Dedifferentiated amniotic fluid mesenchymal stem cell (primary cell): ENCODE measurements at regions not wholly inside any gene's neighbourhood (a gene's known extent, or its start where the extent isn't known, plus 50 kb on each side); places are given as distances from the start of the nearest gene placed in this dataset.

Experiments
- DNase-seq: peaks from one replicate; pipeline ENCODE4 v3.0.0-alpha.2; 2016; ENCODE audit errors: extremely low spot score

DNA sequence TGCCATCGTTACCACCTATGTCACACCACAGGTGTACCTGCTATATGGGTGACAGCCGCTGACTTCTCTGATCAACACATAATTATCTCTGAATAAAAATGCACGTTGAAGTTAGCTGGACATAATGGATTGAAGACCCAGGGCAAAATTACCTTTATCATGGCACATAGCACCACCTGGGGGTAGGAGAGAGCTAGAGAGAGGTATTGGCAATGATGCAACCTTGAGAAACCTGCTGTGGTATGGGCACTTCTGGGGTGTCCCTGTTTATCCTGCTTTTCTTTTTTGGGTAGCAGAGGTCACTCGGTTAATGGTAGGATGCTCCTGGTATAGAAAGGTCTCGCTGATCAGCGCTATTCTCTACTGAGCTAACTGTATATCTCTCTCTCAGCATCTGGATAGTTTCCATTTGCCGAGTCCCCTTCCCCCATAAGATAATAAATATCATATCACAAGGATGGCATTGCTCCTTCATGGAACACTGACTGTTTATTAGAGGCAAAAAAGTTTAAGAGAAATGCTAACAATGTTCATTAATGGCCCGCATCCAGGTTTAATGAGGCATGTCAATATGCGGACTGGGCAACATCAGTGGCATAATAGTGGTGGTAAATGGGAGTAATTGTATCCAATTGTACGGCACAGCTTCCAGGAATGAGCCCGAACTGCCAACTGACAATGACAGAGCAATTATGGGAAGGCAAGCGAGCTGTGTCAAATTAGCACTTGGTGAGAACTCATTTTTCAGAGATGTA is 323.1 kb downstream of the TFEC start:
- DNase-seq: no peak

DNA sequence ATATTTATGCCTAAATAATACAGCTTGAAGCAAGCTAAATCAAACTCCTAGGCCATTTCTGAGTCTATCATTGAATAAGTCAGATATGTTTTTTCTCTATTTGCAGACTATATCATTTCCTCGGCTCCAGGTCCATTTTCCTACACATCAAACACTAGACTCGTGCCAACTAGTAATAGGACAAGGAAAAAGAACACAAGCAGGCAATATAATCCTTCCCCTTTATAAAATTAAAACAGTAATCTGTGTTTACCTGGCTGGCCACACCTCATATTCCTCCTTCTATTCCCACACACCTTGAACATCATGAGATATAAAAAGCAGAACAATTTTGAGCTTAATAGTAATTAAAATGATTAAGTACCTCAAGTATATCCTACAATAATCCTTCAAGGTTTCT is 325.7 kb downstream of the TFEC start:
- DNase-seq: no peak

GRCh38 chr7:115701141-115701540 is 329.4 kb downstream of the TFEC start:
- no peak for DNase-seq

- DNase-seq: no peak
Measured at GRCh38 chr7:115694424-115694823, 336.1 kb downstream of the TFEC start.

DNA sequence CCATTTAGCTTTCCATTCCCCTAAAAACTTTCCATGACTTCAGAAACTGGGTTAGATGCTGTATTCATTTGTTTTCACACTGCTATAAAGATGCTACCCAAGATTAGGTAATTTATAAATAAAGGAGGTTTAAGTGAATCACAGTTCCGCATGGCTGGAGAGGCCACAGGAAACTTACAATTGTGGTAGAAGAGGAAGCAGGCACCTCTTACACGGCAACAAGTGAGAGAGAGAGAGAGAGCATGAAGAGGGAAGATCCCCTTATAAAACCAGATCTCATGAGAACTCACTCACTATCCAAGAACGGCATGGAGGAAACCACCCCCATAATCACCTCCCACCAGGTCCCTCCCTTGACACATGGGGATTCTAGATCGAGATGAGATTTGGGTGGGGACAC is 336.8 kb downstream of the TFEC start:
- no peak for DNase-seq

GRCh38 chr7:115689941-115690340 is 340.6 kb downstream of the TFEC start:
- peak; percentile 36 for DNase-seq

- no peak for DNase-seq
Measured at GRCh38 chr7:115683093-115683492, 347.5 kb downstream of the TFEC start.

DNA sequence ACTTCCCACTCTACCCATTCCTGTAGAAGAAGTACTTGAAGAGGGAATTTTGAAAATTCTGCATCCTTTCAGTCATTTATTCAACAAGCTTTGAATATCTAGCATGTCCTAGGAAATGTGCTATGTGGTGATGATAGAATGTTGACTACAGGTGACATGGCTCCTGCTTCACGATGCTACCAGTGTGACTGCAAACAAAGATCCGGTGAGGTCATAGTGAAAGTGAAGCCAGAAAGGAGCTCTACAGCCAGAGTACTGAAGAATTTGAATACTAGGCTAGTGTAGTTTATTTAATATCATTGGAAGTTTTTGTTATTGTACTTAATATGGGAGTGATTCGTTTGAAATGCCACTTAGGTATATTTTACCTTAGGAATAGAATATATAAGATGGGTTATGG is 348.1 kb downstream of the TFEC start:
- DNase-seq: no peak

DNA sequence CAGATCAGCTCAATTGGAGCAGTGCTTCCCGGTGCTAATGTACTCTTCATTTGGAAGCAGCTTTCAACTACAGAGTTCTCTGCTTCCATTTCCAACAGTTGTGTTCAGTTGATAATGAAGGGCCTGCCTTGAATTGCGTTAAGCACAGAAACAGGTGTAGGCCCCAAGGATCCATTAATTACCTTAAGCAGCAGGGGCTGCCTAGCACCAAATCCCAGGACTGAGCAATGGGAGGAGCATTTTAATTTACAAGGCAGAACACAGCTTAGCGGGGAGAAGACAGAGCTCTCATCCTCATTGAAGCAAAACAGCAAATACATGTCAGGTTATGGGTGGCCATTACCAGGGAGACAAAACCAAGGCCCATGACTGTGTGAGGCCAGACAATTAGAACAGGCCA is 349.6 kb downstream of the TFEC start:
- DNase-seq: no peak

- no peak for DNase-seq
Measured at GRCh38 chr7:115679976-115680375, 350.6 kb downstream of the TFEC start.

GRCh38 chr7:115679423-115679822 is 351.1 kb downstream of the TFEC start:
- no peak for DNase-seq

- DNase-seq: peak; percentile 85
Measured at GRCh38 chr7:115678086-115678982, 352.2 kb downstream of the TFEC start.

DNA sequence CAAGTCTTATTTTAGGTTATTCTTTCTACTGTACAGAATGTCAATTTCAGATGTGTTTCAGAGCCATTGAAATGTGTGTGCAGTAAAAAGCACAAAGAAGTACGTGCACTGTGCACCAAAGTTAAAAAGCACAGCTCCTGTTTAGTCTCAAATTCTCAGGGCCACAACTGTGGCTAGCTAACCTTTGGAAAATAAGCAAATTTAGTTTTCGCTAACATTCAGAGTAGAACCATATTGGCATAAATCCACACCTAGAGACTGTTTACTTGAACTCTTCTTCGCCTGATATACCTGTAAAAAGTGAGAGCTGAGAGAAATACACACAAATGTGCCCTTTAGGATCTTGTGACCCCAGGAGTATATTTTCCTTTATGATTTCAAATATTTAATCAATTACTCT is 353.9 kb downstream of the TFEC start:
- DNase-seq: no peak

DNA sequence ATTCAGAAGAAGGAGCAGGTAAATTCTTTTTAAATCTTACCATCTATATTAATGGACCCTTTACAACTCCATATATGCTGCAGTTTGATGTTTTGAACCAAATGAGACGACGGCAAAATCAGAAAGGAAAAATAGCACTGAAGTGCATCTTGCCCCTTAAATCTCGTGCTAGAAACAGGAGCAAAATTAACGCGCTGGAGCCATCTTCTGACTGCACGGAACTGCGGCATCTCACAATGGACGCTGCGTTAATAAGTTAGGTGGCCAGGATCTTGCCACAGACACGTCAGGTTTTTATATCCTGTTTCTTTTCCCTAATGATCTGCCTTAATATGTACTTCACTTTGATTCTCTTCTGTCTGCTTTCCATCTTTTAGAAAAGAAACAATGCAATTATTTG is 354.5 kb downstream of the TFEC start:
- no peak for DNase-seq

- DNase-seq: no peak
Measured at GRCh38 chr7:115674467-115675024, 356.0 kb downstream of the TFEC start.

GRCh38 chr7:115672024-115672423 is 358.5 kb downstream of the TFEC start:
- DNase-seq: peak; percentile 27

DNA sequence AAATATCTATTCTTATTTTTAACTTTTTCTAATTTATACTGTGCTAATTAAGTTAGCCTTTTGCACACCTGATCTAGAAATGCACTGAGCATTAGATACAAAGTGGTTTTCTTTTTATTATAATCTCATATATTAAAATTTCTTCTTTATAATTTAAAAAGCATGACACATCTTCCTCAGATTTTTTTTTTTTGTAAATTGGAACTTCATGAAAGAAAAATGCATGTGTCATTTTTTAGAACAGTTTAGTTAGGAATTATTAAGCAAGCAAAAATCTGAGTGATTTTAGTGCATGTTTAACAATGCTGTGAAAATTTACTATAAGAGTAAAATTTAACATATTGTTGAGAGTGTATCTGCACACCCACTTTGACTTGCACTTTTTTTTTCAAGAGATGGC is 367.9 kb downstream of the TFEC start:
- no peak for DNase-seq

- DNase-seq: no peak
Measured at GRCh38 chr7:115662120-115662519, 368.4 kb downstream of the TFEC start.

DNA sequence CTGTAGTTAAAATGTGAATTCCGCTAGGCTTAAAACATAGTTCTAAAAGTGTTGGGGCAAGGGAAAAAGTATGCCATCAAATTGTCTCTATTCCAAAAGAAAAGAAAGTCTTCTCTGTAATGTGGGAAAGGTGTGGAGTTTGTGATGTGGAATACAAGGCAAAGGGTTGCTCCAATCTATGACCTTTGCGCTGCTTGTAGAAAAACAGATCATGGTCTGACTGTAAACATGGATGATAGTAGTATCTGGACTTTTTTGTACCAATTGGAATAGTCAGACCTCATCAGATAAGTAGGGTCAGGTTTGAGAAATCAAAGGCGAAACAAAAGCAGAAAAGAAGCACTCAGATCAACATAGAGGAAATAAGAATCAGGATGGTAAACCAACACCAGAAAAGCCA is 372.3 kb downstream of the TFEC start:
- DNase-seq: no peak

DNA sequence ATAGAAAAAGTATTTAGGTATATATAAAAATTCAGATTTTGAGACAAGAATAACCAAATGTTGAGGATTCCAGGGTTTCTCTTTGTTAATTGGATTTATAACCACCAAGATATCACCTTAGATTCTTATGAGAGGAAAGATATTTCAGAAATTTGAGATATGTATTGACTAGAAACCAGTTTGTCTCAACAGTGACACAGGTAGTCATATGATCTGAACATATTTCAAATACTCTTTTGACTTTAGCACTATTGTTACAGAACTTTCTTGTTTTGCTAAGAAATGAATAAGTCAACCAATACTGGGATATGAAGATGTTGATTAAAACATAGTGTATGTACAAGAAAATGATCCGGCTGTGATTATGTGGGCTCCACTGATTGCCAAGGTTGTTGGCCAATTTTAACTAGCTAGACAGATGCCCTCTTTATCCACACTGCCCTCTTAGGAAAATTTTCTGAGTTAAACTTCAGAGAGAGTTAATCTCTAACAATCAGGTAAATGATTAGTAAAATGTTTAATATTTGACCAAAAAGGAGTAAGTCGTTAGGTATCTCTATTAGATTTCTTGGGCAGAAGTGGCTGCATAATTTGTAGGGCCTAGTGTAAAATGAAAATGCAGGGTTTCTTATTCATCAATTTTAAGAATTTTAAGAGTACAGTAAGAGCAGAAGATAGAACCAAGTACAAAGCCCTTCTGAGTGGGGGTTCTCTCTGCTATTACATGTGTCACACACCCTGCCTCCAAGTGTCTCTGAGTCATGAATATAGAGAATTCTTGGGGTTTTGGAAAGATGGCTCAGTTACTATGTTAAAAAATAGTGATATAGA is 376.0 kb downstream of the TFEC start:
- no peak for DNase-seq

DNA sequence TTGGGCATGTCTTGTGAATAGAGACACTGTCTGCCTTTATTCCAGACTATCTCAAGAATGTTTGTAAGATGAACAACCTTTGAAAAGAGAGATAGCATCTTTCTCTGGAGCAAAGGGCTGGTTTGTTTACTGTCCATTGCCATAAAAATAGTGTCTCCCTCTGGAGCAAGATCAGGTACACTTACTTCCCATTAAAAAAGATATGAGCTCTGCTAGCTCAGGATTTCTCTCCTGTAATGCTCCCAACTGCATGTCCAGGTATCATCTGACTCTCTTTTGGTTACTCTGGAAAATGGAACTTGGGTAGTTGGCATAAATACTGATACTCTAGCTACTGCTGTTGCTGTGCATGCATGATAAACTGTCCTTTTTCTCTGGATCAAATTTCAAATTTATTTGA is 381.1 kb downstream of the TFEC start:
- no peak for DNase-seq

GRCh38 chr7:115647712-115648111 is 382.9 kb downstream of the TFEC start:
- DNase-seq: no peak
